HL-60 (cell line): ENCODE measurements at regions not wholly inside any gene's neighbourhood (a gene's known extent, or its start where the extent isn't known, plus 50 kb on each side); places are given as distances from the start of the nearest gene placed in this dataset.

Experiments used
- CTCF ChIP-seq: IDR thresholded peaks from one replicate; pipeline ENCODE4 v1.5.1; 2011; ENCODE audit warnings: low read length, control low read depth, inconsistent platforms; ENCODE audit not compliant: insufficient read depth
- GABPA ChIP-seq: IDR thresholded peaks from 2 replicates; pipeline ENCODE4 v1.6.1; 2012; ENCODE audit warnings: low read depth
- POLR2AphosphoS5 ChIP-seq: IDR thresholded peaks from 2 replicates; pipeline ENCODE4 v1.6.1; 2012; ENCODE audit warnings: low read depth

- TF ChIP-seq CTCF: no peak
- no peak for TF ChIP-seq POLR2AphosphoS5
- TF ChIP-seq GABPA: no peak
Measured at GRCh38 chr18:40063488-40063887, 1891.5 kb upstream of the PIK3C3 start.
